Stromal cell of bone marrow (primary cell): ENCODE measurements at regions not wholly inside any gene's neighbourhood (a gene's known extent, or its start where the extent isn't known, plus 50 kb on each side); places are given as distances from the start of the nearest gene placed in this dataset.

Source experiments
- DNase-seq: peaks from one replicate; pipeline ENCODE4 v3.0.0-alpha.2; 2012; ENCODE audit warnings: low read depth

DNA sequence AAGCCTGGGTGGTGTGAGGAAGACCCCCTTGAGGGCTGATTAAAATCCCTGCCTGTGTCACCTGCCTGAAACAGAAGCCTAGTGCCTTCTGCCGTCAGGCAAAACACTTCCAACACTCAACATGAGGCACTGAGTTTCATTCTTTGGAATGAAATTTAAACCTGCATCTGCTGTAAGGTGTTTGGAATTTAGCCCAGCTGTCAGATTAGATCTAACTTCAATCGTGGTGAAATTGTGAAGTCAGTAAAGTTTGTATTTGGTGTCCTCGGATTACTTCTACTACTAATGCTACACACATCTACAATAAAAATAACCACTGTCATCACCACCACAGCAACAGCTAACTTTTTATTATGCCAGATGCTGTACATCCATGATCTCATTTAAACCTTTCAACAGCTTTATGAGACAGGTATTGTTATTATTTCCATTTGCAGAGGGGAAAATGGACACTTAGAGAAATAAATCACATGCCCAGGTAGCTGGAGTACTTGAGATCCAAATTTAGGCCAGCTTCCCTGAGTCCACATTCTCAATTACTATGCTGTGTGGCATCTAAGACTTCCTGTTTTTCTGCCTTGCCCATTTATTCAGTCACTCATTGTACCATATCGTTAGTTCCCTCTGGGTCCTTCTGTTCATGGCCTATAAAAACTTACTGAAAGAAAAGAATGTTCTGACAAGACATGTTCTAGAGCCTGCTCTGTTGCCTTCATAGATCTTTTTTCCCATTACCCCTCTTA, 98.2 kb upstream of the GCFC2 start:
- DNase-seq = no peak

DNA sequence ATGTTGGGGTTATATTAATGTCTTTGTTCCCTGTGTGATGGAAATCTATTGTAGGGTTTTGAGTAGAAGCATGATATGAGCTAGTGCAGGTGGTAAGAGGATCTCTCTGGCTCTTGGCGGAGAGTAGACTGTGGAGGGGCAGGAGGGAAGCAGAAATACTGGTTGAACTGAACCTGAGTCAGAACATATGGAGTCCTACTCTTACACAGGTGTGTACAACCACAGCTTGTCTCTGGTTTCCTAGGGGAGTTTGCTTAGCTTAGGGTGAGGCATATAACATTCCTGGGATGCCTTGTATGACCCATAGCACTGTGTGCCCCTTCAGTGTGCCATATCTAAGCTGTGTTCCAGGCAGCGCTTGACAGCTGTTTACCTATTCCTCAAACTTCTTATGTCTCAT, 97.3 kb upstream of the GCFC2 start:
- DNase-seq = no peak

DNA sequence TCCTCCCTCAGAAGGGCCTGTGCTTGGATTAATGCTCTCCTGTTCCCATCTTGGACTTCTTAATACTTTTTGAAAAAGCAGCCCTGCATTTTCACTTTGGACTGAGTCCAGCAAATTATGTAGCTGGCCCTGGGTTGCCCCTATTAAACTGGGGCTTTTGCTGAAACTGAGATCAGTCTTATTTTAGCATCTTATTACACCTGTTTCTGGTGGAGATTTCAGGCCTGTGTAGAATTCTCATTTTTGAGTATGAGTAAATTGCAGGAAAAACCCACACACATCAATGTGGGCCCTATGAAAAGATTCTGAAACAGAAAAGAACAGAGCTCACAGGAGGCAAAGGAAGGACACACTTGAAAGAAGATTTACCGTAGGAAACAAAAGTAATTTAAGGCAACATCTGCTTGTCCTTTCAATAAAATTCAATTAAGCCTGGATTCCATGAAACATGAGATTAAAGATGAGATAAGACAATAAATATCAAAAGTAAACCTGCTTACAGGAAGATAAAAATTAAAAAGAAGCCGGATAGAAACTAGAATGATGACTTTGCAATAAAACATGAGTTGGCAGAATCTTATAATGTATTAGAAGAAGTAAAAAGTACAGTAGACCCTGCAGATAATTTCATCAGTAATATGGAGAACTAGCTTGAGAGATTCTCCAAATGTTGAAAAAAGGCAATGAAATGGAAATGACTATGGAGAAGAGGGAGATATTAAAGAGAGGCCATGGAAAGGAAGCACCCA, 90.7 kb upstream of the GCFC2 start:
- no peak for DNase-seq

DNA sequence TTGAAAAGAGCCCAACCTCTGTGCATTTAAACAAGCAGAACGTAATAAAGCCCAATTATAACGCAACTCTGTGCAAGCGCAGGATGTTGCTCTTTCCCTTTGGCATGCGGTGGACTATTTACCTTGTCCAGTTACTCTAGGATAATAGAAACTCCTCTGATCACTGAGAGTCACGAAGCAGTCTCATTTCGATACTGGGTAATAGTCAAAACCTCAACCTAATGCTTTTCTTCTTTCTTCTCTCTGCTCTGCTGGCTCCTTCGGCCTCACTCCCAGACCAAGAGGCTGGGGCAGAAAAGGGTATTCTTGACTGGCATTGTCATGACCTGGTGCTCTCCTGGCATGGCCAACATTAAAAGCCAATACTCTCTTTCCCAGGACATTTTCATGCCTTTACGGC, 89.7 kb upstream of the GCFC2 start:
- no peak for DNase-seq

DNA sequence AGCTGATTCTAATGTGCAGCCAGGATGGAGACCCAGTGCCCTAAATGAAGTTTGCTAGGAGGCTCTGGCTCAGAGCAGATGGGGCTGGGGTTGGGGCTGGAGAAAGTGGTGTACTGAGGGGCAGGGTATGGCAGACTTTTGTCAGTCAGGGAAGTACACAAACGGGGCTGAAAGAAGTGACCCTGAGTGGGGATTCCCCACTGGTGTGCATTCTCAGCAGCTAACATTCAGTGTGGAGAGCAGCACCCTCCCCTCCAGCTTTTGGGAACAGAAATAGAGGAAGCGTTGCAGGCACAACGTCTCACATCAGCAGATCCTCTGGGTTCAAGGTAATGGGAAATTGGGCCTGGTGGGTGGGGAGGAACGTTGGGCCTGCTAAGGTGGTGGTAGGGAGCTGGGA, 89.1 kb upstream of the GCFC2 start:
- DNase-seq = no peak

DNA sequence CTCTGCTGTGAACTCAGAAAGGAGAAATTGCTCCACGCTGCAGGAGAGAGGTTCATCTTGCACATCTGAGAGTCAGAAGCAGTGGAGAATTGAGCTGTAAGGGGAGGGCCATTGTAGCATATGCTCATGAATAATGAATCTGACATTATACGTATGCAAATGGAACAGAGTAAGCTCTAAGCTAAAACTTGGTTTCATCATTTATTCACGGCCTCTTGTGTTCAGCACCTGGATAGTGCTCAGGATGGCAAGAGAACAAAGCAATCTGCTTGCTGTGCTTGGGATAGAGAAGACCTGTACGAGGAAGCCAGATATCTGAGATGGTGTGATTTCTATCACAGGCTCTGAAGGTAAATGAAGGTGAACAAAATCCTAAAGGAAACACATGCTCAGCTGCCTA, 87.9 kb upstream of the GCFC2 start:
- no peak for DNase-seq

DNA sequence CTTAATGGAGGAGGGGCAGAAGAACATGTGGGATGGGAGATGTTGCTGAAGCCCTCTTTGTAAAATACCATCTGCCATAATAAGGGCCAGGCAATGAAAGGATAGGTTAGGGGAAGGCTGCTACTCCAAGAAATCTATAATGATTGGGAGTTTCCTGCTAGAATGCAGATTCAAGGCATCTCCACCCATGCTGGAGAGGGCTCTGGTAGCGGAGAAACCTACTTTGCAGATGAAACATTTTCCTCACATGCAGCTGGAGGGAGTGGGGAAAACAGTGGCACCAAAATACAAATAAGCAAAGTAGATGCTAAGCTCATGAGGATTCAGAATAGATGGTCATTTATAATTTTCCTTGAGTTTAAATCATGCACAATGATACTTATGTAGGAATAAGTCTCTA, 82.3 kb upstream of the GCFC2 start:
- no peak for DNase-seq

DNA sequence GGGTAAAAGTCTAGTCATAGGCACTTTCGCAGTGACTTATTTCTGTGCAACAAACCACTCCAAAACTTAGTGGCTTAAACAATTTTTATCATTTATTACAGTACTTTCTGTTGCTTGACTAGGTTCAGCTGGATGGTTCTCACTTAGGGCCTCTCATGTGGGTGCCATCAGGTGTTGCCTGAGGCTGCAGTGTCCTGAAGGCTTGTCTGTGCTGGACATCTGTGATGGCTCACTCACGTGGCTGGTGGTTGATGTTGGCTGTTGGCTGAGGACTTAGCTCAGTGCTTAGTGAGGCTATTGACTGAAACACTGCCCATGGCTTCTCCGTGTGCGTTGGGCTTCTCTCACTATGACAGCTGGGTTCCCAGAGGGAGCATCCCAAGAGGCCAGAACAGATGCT, 81.4 kb upstream of the GCFC2 start:
- no peak for DNase-seq

DNA sequence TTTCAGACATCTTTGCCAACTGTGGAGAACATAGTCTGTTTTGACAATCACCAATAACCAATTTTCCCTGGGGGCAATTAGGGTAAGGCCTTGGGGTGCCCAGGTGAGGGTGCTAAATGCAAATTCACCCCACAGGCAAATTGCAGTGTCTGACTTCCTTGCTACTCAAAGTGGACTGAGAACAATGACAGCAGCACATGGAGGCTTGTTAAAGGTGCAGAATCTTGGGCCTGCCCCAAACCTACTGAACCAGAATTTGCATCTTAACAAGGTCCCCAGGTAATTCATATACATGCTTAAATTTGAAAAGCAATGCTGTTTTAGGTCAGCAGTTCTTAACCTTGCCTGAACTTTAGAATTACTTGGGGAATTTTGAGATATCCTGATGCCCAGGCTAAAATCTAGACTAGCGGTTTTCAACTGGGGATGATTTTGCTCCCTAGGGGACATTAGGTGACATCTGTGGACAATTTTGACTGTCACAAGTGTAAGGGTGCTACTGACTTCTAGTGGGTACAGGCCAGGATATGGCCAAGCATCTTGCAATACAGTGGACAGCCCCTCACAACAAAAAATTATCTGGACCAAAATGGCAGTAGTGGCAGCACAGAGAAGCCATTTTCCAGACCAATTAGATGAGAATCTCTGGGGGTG, 80.2 kb upstream of the GCFC2 start:
- DNase-seq = no peak

DNA sequence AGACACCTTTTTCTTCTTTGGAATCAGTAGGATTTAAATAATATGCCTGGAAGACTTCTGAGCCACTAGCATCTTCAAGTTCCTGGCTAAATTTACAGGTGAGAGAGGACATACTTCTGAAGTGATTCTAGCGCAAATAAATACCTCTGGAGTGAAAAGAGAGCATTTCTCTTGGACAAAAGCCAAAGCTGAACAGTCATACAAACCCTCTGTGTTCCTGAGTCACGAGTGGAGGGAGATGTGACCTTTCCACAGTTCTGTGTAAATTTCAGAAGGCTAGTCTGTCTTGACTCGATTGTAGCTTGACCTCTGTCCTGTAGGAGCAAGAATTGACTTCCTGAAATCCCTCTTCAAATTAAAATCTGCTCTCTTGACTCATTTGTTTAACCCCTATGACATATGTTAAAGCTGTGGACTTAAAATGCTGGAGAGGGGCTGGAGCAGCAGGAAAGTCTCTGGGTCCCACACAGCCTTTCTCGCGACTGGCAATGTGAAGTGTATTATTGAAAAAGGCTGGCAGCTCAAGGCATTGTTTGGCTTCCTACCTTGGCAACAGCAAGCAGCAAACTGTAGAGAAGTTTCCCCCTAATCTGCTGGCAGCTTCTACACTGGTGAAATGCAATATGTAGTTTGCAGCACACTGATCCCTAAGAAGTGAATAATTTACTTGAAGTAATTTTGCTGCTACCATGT, 79.6 kb upstream of the GCFC2 start:
- no peak for DNase-seq

DNA sequence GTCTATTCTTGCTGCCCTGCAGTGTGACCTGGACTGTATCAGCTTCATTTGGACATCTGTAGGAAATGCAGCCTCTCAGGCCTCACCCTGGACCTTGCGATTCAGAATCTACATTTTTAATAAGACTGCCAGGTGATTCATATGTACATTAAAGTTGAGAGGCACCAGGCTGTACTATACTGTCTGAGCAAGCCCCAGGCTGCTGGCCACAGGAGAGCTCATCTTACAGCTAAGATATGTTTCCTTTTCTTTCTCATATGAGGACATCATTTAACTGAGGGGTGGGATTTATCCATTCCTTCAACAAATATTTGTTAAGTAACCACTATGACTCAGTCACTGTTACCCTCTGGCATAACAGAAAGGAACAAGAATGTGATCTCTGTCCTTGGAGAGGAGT, 78.2 kb upstream of the GCFC2 start:
- no peak for DNase-seq

DNA sequence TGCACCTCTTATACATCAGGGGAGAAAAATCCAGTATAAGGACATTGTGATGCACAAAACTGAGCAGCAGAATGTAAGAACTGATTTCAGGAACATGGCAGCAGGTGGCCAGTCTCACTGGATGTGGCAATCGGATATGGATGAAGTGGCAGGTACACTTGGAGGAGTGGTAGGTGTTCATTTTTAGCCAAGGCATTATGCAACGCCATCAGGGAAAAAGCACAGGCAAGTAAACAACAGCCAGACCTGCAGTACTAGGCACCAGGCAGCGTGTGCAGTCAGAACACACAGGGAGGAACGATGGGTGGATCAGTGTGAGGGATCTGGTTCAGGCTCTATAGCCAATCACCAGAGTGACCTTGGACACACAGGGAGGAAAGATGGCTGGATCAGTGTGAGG, 77.4 kb upstream of the GCFC2 start:
- no peak for DNase-seq

DNA sequence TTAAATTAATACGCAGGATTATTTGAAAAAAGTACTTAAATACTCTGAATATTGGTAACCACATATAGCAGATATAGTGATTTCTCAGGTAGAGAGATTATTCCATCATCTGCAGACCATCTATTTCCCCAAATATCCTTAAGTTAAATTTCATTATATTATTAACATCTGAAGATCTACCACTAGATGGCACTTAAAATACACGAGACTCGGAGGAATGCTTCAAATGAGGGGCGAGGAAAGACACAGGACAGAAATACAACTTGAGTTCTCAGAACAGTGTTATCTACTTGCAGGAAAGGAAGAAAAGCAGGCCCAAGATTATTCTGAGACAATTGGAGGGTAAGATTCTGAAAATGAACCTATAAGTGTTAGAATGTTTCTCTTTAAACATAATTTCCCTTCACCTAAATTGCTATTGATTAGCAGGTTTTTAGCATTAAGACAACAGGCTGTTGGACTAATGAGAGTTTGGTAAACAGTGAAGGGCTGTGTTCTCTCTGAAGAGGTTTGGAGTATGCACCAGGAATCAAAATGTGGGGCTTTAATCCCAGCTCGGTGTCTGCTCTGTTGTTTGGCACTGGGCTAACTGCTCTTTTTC, 76.9 kb upstream of the GCFC2 start:
- DNase-seq = peak; percentile 3

DNA sequence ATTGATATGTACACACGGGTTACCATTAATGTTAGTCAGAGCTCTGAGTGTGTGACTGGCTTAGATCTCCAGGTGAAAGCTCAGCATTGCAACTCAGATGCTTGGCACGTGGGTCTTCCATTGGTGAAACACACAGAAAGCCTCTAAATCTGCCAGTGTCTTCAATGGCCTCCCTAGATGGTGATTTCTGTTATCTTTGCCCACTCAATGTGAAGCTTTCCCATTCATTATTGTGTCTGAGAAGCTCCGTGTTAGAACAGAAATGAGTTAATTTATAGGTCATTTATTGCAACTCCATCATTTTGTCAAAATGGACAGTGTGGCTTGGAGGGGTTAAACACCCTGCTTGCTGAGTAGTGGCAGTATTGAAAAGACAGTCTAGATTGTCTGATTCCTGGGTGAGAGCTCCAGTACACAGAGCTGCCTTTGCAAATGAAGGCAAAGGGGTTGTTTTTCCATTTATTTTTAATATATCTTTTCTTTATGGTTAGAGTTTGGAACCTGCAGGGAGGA, 64.7 kb upstream of the GCFC2 start:
- DNase-seq = no peak

DNA sequence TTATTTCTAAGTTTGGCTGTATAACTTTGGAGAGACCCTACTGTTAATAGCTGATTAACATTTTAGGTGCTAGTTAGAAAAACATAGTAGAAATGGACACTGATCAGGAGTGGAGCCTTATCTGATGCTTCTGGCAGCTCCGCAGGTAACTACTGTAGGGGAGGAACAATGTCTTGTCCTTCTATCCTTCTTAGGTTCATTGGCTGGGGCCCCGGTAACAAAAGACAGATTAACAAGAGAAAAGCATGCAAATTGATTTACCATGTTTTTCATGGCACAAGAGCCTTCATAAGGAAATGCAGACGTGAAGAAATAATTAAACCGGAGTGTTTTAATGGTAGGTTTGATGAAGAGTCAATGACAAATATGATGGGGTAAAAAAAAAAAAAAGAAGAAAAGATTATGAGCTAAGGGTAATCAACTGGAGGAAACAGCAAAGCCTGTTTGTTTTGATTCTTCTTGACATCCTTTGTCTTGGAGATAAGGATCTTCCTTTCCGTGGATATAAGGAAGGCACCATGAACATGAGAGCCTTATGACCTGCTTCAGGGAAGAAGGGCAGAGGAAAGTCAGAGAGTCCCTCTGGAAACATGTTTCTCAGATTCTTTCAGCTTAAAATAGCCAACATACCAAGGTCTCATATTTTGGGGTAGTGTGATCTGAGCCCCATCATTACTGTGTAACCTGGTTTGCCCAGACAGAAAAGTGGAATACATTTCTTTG, 62.4 kb upstream of the GCFC2 start:
- DNase-seq = no peak

DNA sequence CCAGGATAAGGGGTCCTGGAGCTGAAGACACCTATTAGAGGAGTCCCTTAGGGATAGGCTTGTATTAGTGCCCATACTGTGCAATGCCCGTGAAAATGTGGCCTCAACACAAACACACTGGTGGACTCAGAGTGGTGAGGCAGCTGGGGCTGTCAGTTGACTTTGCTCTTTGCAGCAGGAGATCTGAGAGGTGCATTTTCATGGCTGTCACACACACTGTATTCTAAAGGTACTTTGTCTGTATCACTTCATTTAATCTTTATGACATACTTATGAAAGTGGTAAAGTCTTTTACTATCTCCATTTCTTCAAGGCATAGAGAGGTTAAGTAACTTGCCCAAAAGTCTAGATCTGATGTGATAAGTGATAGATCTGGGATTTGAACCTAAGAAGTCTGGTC, 55.1 kb upstream of the GCFC2 start:
- no peak for DNase-seq

DNA sequence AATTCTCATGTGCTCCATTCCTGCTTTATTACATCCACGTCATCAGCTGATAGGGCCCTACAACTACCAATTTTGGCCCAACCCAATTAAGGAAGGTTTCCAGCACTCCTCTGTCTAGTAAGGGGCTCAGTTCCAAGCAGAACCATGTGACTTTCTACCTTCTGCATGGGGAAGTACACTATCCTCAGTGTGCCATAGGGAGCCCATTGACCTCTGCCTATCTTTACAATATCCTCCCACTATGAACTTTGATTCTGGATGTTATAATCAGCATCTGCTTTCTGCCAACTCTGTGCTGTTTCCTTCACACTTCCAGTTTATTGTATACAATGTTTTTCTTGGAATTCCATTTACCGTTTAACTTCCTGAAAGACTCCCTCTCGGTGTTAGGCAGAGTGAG, 53.9 kb upstream of the GCFC2 start:
- no peak for DNase-seq
